HG03520 (cell line): ENCODE measurements at regions not wholly inside any gene's neighbourhood (a gene's known extent, or its start where the extent isn't known, plus 50 kb on each side); places are given as distances from the start of the nearest gene placed in this dataset.

Source experiments
- ATAC-seq: cut with Tn5 transposase; IDR thresholded peaks from one replicate; pipeline ENCODE4 v1.9.1; 2021; ENCODE audit warnings: mild to moderate bottlenecking, moderate library complexity; ENCODE audit not compliant: unreplicated experiment

DNA sequence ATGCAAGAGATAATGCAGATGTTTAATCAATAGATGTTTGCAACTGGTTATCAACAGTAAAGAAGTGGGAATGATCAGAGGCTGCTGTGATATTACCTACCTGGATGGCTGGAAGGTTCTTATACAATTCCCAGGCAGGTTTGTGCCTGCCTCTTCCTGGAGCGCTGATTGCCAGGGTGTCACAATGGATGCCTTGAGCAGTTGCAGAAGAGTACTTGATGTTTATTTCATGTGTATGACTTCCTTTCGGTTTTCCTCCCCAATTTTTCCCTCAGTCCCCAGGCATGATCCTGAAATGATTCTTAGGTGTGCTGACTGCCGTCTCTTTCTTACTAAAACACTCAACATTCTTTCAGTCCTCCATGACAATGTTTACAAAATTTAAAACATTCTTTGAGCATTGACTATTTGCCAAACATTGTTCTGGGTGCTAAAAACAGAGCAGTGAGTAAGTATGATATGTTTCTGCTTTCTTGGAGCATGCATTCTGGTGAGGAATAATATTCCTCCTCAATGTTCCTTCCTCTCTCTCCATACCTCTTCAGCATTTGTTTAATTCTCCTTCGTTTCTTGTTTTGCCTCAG, 416.6 kb upstream of the TRIB2 start:
- no peak for ATAC-seq

DNA sequence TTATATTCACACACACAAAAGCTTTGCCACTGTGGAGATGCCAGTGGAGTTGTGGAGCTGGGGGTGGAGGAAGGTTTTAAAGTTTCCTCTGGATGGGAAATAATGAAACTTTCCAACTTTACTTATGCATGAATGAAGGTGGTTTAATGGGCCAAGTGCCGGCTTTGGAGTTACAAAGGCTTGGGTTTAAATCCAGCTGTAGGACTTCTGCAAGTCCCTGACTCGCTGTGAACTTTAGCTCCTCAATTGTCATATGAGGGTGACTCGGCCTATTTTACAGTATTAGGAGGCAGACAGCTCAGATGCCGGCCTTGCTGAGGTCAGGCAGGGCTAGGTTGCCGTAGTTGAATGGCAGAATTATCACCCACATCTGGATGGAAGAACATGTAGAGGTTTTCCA, 415.8 kb upstream of the TRIB2 start:
- ATAC-seq, result no peak

DNA sequence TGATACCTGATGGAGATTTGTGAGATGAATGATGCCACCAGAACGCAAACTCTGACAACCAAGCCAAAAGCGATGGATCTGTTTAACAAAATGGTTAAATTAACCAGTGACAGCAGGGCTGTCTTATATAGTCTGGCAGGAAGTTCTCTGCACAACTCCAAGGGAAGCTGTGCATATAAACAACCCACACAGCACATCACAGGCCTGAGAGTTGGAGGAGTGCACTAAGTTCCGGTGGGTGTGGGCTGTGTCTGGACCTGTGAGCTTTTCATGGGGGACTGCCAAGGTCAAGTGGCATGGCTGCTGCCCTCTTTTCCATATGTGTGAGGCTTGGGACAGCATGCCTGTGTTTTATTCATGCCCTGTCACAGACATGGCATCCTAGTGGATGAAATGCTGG, 414.6 kb upstream of the TRIB2 start:
- ATAC-seq, result no peak

- no peak for ATAC-seq
These were observed 414.0 kb upstream of the TRIB2 start for GRCh38 chr2:12302691-12303090.

DNA sequence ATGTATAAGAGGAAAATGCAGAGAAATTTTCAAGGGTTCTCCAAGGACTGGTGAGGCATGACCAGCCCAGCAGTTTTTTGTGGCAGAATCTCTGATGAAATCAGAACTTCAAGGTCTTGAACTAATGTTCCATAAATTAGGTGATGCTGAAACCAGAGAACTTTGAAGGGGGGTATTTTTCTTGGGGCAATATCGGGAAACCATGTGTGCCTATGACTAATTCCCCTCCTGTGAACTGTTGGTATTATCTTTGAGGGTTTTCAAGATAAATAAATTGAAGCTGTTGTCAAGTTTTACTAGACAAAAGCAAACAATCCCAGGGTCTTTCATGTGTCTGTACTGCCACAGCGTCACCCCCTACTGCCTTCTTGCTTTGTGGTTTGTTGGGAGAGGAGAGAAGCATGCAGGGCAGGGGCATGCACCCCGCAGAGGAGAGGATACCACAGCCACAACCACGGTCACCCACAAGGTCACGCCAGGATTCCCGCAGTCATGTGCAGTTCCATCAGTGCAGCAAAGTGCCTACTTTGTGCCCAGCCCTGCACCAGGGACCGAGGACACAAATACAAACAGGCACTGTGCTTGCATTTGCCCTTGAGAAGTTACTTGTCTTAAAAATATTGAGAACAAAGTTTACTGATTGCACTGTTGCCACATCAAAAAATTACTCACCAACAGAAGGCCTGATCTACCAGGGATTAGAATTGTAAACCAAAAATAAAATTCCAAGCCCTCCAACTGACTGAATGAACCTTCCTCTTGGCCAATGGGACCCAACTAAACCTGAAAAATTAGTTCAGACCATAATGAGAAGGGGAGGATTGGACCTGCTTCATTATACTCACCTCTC, 413.3 kb upstream of the TRIB2 start:
- ATAC-seq, result no peak

DNA sequence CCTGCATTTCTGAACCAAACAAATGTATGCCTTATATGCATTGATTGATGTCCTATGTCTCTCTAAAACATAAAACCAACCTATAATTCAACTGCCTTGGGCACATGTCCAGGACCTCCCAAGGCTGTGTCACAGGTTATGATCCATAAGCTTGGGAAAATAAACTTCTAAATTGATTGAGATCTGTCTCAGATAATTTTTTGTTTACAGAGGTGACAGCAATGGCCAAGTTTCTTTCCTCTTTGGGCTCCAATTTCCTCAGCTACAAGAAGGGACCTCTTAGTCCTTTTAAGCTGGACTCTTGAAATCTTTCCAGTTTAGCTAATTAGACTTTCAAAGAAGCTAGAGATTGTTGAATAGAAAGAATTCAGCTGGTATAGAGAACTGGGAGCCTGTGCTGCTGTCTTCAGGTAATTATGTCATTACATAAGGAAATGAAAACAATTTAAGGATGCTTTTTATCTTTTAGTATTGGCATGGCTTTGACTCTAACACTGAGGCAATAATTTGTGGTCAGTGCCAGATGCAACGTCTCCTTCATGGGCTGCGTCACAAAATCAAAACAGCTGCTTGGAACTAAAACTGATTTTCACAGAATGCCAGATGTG, 412.1 kb upstream of the TRIB2 start:
- ATAC-seq, result no peak

GRCh38 chr2:12305931-12306330, 410.8 kb upstream of the TRIB2 start:
- ATAC-seq, result no peak

- ATAC-seq, result no peak
These were observed 406.3 kb upstream of the TRIB2 start for GRCh38 chr2:12310399-12310798.

- no peak for ATAC-seq
These were observed 403.1 kb upstream of the TRIB2 start for GRCh38 chr2:12313445-12314126.

- ATAC-seq, result no peak
These were observed 402.5 kb upstream of the TRIB2 start for GRCh38 chr2:12314127-12314760.

DNA sequence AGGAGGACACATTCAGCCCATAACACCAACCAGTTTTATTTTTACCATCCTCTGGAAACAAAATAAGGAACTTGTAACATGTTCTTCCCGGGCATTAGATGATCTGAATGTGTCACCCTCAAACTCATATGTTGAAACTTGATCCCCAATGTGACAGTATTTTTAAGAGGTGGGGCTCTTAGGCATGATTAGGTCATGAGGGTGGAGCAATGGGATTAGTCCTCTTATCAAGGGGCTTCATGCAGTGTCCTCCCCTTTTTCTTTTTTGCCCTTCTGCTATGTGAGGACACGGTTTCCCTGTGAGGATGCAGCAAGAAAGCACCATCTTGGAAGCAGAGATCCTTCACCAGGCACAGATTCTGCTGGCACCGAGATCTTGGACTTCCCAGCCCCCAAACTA, 401.5 kb upstream of the TRIB2 start:
- no peak for ATAC-seq

DNA sequence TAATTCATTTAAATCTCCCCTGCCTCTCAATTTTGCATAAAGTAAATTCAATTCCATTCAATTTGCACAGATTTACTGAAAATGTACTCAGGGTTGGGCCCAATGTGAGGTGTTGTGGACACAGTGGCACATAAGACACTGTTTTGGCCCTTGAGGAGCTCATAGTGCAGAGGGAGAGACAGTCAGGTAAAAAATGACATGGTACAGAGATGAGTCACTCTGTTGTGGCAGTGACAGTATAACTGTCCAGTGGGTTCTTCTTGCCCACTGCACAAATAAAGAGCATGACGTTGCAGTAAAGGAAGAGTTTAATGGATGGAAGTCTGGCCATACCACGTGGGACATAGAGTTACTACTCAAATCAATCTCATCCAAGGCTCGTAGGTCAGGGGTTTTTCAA, 400.3 kb upstream of the TRIB2 start:
- no peak for ATAC-seq

DNA sequence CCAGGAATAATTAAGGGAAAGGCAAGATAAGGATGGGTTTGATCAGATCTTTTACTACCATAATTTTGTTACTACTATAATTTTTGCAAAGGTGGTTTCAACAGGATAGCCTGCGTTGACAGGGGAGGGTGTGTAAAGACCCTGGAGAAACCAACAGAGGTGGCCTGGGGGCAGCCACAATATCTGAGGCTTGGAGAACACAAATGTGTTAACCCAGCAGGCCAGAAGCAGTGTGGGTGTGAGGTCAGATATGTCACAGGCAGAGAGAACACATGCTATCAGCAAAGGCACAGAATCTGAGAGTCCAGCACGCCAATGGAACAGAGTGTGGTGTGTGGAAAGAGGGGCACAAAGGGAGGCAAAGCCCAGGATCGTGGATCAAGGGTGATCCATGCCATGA, 399.4 kb upstream of the TRIB2 start:
- no peak for ATAC-seq

DNA sequence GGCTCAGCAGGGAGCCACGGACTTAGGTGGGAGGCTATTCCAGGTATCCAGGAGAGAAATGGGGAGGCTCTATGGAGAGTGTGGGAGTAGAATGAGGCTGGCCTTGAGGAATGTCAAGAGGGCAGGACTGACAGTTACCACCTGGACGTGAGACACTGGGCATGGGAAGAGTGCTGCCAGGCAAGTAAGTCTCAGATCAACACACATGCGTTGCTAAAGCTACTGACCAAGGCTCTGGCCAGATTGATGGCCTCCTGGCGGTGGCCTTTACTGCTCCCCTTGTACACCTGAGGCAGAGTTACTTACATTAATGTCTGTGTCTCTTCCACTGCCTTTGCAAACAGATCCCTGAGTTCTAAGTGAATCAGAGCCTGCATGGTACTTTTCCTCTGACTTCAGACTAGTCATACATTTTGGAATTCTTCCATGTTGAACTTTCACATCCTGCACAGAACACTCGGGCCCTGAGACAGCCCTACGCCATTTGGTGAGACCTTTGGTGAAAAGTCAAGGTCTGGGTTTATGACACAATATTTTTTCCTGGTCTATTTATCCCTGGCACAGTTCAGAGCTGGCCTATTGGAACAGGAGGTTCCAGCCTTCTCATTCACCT, 398.8 kb upstream of the TRIB2 start:
- no peak for ATAC-seq

- no peak for ATAC-seq
These were observed 398.2 kb upstream of the TRIB2 start for GRCh38 chr2:12318427-12319057.

GRCh38 chr2:12320027-12320734, 396.6 kb upstream of the TRIB2 start:
- ATAC-seq, result no peak

- ATAC-seq, result no peak
These were observed 395.6 kb upstream of the TRIB2 start for GRCh38 chr2:12320991-12321641.

GRCh38 chr2:12321886-12322285, 394.9 kb upstream of the TRIB2 start:
- ATAC-seq, result no peak

DNA sequence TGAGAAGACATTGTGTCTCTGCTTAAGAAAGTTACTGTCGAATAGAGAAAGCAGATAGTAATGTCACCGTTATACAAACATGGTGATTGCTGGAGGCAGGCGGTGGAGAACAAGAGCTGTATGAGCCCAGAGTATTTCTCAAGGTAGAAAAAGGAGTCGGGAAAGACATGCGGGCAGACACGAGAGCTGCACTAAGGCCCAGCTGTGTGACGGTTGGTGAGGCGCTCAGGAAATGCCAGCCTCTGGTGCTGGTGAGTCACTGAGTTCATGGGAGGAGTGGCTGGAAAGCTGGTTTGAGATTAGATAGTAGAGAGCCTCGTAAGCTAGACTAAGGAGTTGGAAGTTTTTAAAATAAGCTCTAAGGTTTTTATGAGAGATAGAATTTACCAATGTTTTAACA, 390.9 kb upstream of the TRIB2 start:
- ATAC-seq, result no peak
